D721Med (cell line): ENCODE measurements at regions not wholly inside any gene's neighbourhood (a gene's known extent, or its start where the extent isn't known, plus 50 kb on each side); places are given as distances from the start of the nearest gene placed in this dataset.
A peak's percentile ranks its signal among the peaks of the same experiment; 100 is the strongest.

Experiments used
- DNase-seq: peaks from one replicate; pipeline ENCODE4 v3.0.0; 2011; ENCODE audit warnings: low spot score; ENCODE audit not compliant: insufficient read length
- FAIRE-seq: peaks from 2 replicates; lab custom pipeline; 2011; peaks lifted over from hg19 to GRCh38; lab: Jason Lieb, UNC
- TF ChIP-seq, protein P1 (sequence below): IDR thresholded peaks from 2 replicates; pipeline ENCODE4 v1.5.1; 2012; ENCODE audit warnings: mild to moderate bottlenecking, control low read depth; ENCODE audit not compliant: insufficient read depth; ENCODE audit errors: missing control alignments

DNA sequence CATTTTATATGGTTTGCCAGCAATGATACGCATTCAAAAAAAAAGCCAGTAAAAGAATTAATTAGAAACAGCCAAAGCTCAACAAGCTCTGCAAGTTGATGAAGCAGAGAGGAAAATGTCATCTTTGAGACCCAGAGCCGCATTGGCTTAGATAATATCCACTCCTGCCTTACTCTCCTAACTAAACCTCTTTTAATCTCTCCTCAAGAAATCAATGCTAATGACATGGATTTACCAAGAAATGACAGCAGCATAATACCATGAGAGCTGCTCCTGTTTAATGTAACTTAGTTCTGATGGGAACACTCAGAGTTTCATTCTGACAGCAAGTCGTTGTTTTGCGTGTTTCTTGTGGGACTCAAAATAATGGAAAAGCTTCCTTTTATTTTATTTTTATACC lies 1099.4 kb upstream of the PIK3C3 start:
- peak; percentile 35 for DNase-seq
- FAIRE-seq, result peak; percentile 100
- TF ChIP-seq, protein P1, sequence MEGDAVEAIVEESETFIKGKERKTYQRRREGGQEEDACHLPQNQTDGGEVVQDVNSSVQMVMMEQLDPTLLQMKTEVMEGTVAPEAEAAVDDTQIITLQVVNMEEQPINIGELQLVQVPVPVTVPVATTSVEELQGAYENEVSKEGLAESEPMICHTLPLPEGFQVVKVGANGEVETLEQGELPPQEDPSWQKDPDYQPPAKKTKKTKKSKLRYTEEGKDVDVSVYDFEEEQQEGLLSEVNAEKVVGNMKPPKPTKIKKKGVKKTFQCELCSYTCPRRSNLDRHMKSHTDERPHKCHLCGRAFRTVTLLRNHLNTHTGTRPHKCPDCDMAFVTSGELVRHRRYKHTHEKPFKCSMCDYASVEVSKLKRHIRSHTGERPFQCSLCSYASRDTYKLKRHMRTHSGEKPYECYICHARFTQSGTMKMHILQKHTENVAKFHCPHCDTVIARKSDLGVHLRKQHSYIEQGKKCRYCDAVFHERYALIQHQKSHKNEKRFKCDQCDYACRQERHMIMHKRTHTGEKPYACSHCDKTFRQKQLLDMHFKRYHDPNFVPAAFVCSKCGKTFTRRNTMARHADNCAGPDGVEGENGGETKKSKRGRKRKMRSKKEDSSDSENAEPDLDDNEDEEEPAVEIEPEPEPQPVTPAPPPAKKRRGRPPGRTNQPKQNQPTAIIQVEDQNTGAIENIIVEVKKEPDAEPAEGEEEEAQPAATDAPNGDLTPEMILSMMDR, result no peak

DNA sequence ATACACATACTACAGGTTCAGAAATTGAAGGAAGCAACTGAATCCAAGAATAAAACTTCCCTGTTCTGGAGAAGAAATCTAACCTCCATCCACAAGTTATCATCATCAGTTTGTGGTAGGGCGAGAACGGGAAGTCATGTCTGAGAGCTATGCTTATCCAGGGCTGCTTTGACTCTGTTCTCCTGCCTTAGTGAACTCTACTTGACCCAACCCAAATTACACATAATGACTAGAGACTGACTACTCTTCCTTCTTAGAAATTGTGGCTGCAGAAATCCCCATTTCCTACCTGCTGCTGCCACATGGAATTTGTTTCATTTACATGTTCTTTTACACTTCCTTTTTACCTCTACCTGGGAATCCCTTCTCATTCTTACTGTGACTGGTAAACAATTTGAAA lies 1102.6 kb upstream of the PIK3C3 start:
- no peak for DNase-seq
- TF ChIP-seq, protein P1, result no peak
- FAIRE-seq, result peak; percentile 29

DNA sequence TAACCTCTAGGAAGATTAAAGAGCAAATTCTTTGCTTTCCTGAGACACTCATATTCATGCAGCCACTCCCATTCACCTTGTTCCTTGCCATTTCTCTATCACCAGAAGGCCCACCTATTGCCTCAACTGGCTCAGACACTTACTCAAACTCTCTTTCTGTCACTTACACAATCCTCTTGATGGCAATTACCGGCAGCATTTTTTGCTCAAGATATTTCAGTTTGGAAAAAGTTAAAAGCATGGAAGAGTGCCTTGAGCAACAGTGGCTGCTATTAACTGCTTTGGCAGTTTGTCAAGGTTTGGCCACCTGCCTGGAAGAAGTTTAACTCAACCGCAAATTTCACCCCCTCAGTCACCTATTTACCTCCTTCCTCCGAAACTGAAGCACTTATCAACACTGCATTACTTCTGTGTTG lies 1104.0 kb upstream of the PIK3C3 start:
- DNase-seq (no peak), FAIRE-seq (no peak)
- TF ChIP-seq, protein P1, result no peak

DNA sequence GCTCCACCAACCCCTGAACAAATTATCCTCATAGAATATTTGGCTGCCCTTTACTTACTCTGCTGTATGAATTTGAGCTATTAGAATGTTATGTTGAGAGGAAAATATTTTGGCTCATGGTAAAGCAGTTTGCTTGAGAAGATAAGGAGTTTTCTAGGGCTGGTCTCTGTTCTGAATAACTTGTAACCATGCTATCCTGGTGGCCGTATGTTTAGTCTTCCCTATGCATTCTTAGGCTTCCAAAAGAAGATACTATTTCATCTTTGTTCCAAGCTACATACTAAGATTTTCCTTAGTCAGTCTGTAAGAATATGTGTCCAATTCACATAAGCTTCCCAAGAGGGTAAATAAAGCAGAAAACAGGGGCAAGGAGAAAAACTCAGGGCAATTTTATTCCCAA lies 1105.1 kb upstream of the PIK3C3 start:
- TF ChIP-seq, protein P1, result no peak
- DNase-seq (no peak), FAIRE-seq (peak; percentile 16)

DNA sequence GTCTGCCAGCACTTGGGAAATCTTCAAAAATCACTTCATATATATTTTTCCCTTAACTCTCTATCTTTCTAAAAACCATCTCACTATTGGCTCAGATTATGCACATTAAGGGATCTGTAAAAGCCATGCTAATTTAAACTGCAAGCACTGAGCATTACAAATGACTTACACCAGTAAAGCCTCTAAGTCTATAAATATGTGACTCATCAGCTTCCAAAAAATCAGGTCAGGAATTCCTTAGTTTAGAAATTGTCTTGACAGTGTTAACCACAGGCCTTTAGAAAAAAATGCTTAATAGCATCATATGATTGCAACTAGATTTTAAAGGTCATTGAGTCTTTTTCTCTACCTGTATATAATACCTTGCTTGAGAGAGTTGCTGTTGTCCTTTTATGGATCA lies 1113.6 kb upstream of the PIK3C3 start:
- DNase-seq (no peak), FAIRE-seq (peak; percentile 61)
- TF ChIP-seq, protein P1, result no peak

DNA sequence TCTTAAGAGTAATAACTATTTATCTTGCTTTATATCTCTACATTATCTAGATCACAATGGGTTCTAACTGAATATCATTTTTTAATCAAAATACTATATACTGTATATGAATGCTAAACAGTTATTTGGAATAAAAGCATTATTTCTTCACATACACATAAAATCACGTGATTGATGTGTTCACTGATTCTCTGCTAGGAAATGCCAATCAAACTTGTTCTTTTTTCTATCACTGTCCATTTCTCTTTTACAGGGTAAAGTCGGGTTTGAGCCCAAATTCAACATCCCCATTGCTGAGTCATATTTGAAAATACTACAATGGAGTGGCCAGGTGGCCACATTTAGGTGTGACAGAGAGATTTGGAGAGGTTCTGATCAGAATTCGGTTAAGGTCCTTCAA lies 1114.0 kb upstream of the PIK3C3 start:
- TF ChIP-seq, protein P1, result no peak
- no peak for DNase-seq
- FAIRE-seq, result no peak

DNA sequence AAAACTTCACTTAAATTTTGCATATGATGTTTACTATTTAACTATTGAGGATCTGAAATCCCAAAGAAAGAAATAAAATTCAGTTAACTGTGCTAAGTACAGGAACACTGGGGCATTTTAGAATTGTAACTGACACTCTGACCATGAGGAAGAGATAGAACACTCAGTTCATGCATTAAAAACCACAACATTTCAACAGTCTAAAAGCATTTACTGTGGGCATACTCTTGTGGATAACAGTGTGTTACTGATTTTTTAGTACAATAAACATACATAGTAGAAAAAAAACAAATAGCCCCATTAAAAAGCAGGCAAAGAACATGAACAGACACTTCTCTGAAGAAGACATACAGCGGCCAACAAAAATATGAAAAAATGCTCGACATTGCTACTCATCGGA lies 1122.7 kb upstream of the PIK3C3 start:
- no peak for DNase-seq
- TF ChIP-seq, protein P1, result no peak
- FAIRE-seq, result peak; percentile 46
